Ectodermal cell (in vitro differentiated cells): ENCODE measurements at regions not wholly inside any gene's neighbourhood (a gene's known extent, or its start where the extent isn't known, plus 50 kb on each side); places are given as distances from the start of the nearest gene placed in this dataset.
"Not testable (repeated sequence)": the region's sequence is repeated elsewhere in the genome, so short reads cannot be mapped to it uniquely, and the experiment has no call there.

ENCODE experiments used
- H3K27ac ChIP-seq: 2 replicates; pipeline ENCODE4 v1.7.0; 2013; ENCODE audit warnings: mild to moderate bottlenecking, low read depth, low read length; ENCODE audit not compliant: insufficient read depth, poor library complexity, severe bottlenecking
- H3K27me3 ChIP-seq: 2 replicates; pipeline ENCODE4 v1.7.0; 2013; ENCODE audit warnings: mild to moderate bottlenecking, low read length; ENCODE audit not compliant: insufficient read depth, control insufficient read depth, poor library complexity, severe bottlenecking
- H3K36me3 ChIP-seq: one replicate; pipeline ENCODE4 v1.7.0; 2013; ENCODE audit warnings: low read length; ENCODE audit not compliant: control insufficient read depth, insufficient read depth
- H3K4me1 ChIP-seq: one replicate; pipeline ENCODE4 v1.7.0; 2013; ENCODE audit warnings: low read length; ENCODE audit not compliant: control insufficient read depth, insufficient read depth
- H3K4me3 ChIP-seq: 2 replicates; pipeline ENCODE4 v1.7.0; 2013; ENCODE audit warnings: low read depth, low read length, control low read depth; ENCODE audit not compliant: insufficient read depth
- H3K9me3 ChIP-seq: 2 replicates; pipeline ENCODE4 v1.7.0; 2013; ENCODE audit warnings: mild to moderate bottlenecking, low read length, moderate library complexity; ENCODE audit not compliant: control insufficient read depth
- WGBS, 2 experiments: methylation state at CpG; one replicate each; pipeline ENCODE4 v1.1.7; 2013; ENCODE audit warnings: missing lambda C conversion rate in 2 of 2; 5-methylcytosine and 5-hydroxymethylcytosine counted together

DNA sequence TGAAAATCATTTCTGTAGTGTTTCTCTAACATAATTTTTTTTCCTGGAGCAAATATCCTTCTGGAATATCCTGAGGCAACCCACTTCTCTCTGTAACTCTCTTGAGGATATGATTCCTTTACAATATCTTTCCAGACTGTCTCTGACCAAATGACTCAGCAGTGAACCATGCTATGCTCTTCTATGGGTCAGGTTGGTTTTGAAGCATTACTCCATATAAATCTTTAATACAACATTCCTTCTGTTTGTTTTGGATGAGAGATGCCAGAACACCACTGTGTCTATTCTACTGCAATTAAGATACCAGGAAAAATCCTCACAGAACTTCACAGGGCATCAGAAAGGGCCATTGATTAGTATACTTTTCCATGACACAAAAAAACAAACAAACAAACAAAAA, 626.4 kb upstream of the ZNF385D start:
- Histone ChIP-seq H3K9me3 (no peaks in the 10 kb centered on the region), H3K27ac (no peak overlapping the region), H3K4me3 (no peak overlapping the region), H3K4me1 (no peaks in the 10 kb centered on the region), H3K27me3 (peaks cover 27% of the 10 kb centered on the region), H3K36me3 (no peaks in the 10 kb centered on the region)

DNA sequence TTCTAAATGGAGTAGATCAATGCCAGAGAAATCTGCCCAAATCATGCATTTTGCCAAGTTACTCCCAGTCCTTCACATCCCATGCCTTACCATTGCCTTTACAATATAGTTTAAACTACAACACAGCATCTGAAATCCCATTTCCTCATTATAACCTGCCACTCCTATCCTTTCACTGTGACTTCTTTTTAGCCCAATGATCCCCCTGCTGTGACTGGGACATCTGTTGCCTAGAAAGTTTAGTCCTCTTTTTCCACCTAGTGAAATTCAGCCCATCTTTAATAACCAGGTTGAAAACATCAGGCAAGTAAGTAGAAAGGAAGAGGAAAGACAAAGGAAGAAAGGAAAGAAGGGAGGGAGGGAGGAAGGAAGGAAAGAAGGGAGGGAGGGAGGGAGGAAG, 627.9 kb upstream of the ZNF385D start:
- no peak overlapping the region for H3K4me3 ChIP-seq
- no peak overlapping the region for H3K27ac ChIP-seq
- no peaks in the 10 kb centered on the region for H3K9me3 ChIP-seq
- no peaks in the 10 kb centered on the region for H3K4me1 ChIP-seq
- H3K27me3 ChIP-seq = peaks cover 12% of the 10 kb centered on the region
- H3K36me3 ChIP-seq = no peaks in the 10 kb centered on the region

DNA sequence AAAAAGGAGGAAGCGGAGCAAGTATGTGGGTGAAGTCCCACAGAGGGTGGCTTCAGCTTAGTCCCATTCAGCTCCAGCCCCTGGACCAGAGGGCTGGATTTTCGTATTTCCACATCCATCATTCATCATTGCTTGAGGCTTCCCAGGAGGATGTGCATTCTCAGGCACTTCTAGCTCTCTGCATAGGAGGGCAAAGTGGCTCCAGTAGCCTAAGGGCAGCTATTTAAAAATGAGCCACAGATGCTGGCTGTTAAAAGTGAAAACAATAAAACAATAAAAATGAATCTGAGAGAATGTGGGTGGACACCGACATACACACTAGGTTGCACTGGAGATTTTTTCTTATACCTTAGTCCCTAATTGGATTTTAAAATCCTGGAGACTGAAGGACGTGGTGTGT, 629.2 kb upstream of the ZNF385D start:
- Histone ChIP-seq H3K27ac (no peak overlapping the region), H3K4me1 (no peaks in the 10 kb centered on the region), H3K36me3 (no peaks in the 10 kb centered on the region), H3K4me3 (no peak overlapping the region), H3K9me3 (no peaks in the 10 kb centered on the region), H3K27me3 (no peaks in the 10 kb centered on the region)
- 86 to 96% methylated on average over 3 of the region's 4 CpGs for WGBS, 2 experiments

DNA sequence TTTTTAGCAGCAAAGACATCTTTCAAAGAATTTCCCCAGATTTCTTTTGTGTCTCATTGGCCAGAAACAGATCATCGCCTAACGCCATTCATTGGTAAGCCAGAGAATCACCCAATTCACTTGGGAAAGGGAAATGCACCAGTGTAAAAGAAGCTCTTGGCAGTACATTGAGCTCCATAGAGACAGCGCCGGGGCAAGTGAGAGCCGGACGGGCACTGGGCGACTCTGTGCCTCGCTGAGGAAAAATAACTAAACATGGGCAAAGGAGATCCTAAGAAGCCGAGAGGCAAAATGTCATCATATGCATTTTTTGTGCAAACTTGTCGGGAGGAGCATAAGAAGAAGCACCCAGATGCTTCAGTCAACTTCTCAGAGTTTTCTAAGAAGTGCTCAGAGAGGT, 630.6 kb upstream of the ZNF385D start:
- H3K27me3 ChIP-seq, H3K27ac ChIP-seq, H3K4me3 ChIP-seq, H3K9me3 ChIP-seq, H3K36me3 ChIP-seq, H3K4me1 ChIP-seq: not testable (repeated sequence)
- WGBS, 2 experiments = 76 to 78% methylated on average over 10 of the region's 10 CpGs

DNA sequence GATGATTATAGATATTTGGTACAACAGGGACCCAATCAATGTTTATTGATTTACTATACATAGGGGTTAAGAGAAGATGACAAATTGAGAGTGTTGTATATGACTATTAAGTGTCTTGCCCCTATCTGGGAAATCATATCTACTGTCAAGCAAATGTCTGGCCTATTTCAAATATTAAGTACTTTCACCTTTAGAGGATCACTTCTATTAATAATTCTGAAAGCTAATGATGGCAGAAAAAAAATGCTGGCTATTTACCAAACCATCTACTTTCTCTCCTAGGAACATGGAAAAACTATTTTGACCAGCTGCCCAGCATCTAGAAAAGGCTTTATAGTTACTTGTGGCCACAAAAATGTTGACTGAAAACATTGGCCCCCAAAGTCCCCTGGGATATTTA, 632.3 kb upstream of the ZNF385D start:
- no peaks in the 10 kb centered on the region for H3K4me1 ChIP-seq
- H3K4me3 ChIP-seq = no peak overlapping the region
- no peak overlapping the region for H3K27ac ChIP-seq
- H3K27me3 ChIP-seq = no peaks in the 10 kb centered on the region
- H3K9me3 ChIP-seq = no peaks in the 10 kb centered on the region
- H3K36me3 ChIP-seq = no peaks in the 10 kb centered on the region

DNA sequence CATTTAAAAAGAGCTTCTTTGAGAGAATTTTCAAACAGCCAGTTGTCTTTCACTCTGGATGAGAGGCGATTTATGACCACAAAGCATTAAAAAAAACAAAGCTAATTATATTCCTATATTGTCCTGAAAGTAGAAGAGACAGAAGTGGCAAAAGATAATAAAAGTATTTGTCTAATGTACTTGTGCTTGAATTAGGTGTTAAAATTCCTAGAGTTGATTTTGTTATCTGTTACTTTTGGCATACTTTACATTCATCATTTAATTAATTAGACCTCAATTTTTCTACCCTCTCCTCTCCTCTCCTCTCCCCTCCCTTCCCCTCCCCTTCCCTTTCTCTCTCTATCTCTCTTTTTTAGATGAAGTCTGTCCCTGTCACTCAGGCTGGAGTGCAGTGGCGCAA, 635.1 kb upstream of the ZNF385D start:
- no peak overlapping the region for H3K27ac ChIP-seq
- no peak overlapping the region for H3K4me3 ChIP-seq
- no peaks in the 10 kb centered on the region for H3K36me3 ChIP-seq
- H3K27me3 ChIP-seq = no peaks in the 10 kb centered on the region
- no peaks in the 10 kb centered on the region for H3K4me1 ChIP-seq
- 94 to 97% methylated on average over 1 of the region's 2 CpGs for WGBS, 2 experiments
- H3K9me3 ChIP-seq = no peaks in the 10 kb centered on the region

DNA sequence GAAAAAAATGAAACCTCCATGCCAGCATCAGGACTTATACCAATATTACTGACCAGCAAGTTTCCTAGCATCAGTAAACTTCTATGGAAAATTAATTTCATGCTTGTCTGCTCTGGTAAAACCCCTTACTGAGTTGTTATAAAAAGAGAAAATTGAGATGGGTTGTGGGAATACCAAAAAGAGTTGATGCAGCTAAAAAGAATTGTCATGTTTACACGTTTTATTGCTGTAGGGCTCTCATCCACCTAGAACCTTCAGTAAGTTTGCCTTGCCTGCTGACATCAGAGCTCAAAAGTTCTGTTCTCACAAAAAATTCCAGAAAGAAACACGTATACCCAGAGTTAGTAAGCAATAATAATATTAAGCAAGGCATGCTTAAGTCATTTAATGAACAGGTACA, 641.3 kb upstream of the ZNF385D start:
- Histone ChIP-seq H3K36me3 (no peaks in the 10 kb centered on the region), H3K9me3 (no peaks in the 10 kb centered on the region), H3K4me3 (no peak overlapping the region), H3K4me1 (no peaks in the 10 kb centered on the region), H3K27me3 (no peaks in the 10 kb centered on the region), H3K27ac (no peak overlapping the region)
- WGBS, 2 experiments = 0 to 44% methylated on average over 1 to 2 of the region's 2 CpGs

DNA sequence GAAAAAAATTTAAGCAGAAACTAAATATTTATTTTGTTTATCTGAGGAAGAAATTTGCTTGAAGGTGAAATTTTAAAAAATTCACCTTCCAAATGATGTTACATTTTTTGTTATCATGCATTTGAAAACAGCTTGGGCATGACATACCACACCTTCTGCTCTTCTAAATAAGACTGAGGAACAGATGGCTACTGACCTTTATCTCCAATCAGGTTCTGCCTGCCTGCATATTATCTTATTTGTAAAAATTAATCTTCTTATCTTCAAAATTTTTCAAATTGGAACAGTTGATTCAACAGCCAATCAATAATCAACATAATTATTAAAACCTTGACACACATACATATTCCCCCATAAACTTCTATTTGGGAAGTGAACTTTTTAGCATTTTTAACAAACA, 641.8 kb upstream of the ZNF385D start:
- Histone ChIP-seq H3K27me3 (no peaks in the 10 kb centered on the region), H3K4me3 (no peak overlapping the region), H3K9me3 (no peaks in the 10 kb centered on the region), H3K27ac (no peak overlapping the region), H3K4me1 (no peaks in the 10 kb centered on the region), H3K36me3 (no peaks in the 10 kb centered on the region)

DNA sequence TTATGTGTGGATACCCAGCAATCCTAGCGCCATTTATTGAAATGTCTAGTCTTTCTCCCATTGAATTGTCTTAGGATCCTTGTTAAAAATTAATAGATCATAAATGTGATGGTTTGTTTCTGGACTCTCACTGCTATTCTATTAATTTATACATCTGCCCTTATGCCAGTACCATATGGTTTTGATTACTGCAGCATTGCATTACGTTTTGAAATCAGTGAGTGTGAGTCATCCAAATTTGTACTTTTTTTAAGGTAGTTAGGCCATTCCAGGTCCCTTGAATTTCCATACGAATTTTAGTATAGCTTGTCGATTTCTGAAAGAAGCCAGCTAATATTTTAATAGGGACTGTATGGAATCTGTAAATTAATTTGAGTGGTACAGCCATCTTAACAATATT, 648.6 kb upstream of the ZNF385D start:
- no peaks in the 10 kb centered on the region for H3K27me3 ChIP-seq
- 73 to 75% methylated on average over 4 of the region's 4 CpGs for WGBS, 2 experiments
- H3K4me1 ChIP-seq = no peaks in the 10 kb centered on the region
- H3K4me3 ChIP-seq = no peak overlapping the region
- no peak overlapping the region for H3K27ac ChIP-seq
- H3K36me3 ChIP-seq = no peaks in the 10 kb centered on the region
- no peaks in the 10 kb centered on the region for H3K9me3 ChIP-seq

DNA sequence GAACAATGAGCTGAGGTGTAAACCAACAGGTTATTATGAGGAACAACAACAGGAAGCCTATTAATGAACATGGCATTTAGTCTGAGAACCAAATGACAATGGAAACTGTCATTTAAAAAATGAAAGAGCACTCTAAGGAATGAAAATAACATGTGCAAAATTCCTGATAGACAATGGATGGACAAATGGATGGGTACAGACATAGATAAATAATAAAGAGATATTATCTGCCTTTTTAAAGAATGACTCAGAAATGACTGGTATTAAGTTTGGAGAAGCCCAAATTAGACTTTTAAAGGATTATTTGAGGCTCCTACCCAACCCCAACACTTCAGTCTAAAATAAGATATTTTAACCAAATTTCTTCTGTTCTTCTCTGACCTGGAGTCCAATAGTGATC, 650.5 kb upstream of the ZNF385D start:
- Histone ChIP-seq H3K27me3 (no peaks in the 10 kb centered on the region), H3K4me3 (no peak overlapping the region), H3K9me3 (no peaks in the 10 kb centered on the region), H3K27ac (no peak overlapping the region), H3K4me1 (no peaks in the 10 kb centered on the region), H3K36me3 (no peaks in the 10 kb centered on the region)

DNA sequence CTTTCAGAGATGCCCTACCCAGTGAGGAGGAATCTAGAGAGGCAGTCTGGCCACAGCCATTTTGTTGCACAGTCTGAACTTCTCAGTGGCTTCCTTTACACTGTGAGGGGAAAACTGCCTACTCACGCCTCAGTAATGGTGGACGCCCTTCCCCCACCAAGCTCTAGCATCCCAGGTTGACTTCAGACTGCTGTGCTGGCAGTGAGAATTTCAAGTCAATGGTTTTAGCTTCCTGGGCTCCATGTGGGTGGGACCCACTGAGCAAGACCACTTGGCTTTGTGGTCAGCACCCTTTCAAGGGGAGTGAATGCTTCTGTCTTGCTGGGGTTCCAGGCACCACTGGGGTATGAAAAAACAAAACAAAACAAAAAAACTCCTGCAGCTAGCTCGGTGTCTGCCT, 663.2 kb upstream of the ZNF385D start:
- H3K36me3 ChIP-seq = no peaks in the 10 kb centered on the region
- no peaks in the 10 kb centered on the region for H3K9me3 ChIP-seq
- no peak overlapping the region for H3K27ac ChIP-seq
- no peaks in the 10 kb centered on the region for H3K4me1 ChIP-seq
- no peaks in the 10 kb centered on the region for H3K27me3 ChIP-seq
- WGBS, 2 experiments = 85 to 90% methylated on average over 3 of the region's 3 CpGs
- no peak overlapping the region for H3K4me3 ChIP-seq
